RWPE2 (cell line): ENCODE measurements at regions not wholly inside any gene's neighbourhood (a gene's known extent, or its start where the extent isn't known, plus 50 kb on each side); places are given as distances from the start of the nearest gene placed in this dataset.

Experiments used
- ATAC-seq: fragments of 200-7000 bp; cut with Tn5 transposase; 3 replicates; pipeline ENCODE4 v1.9.1; 2021; ENCODE audit warnings: low read depth
- DNase-seq: peaks from one replicate; pipeline ENCODE4 v3.0.0-alpha.2; 2020; ENCODE audit warnings: low spot score
- H3K27ac ChIP-seq: fragments of 450-650 bp; 2 replicates; pipeline ENCODE4 v1.5.1; 2017; ENCODE audit warnings: mild to moderate bottlenecking; ENCODE audit not compliant: poor library complexity, severe bottlenecking
- H3K27me3 ChIP-seq: fragments of 250-450 bp; sonication (Bioruptor Pico); 2 replicates; pipeline ENCODE4 v1.5.1; 2021; ENCODE audit warnings: mild to moderate bottlenecking, moderate library complexity; ENCODE audit not compliant: insufficient read depth, poor library complexity, severe bottlenecking
- H3K36me3 ChIP-seq: fragments of 250-450 bp; sonication (Bioruptor Pico); 2 replicates; pipeline ENCODE4 v1.5.1; 2020; ENCODE audit warnings: low read depth, mild to moderate bottlenecking, moderate library complexity
- H3K4me1 ChIP-seq: fragments of 250-450 bp; sonication (Bioruptor Pico); 2 replicates; pipeline ENCODE4 v1.5.1; 2021; ENCODE audit warnings: mild to moderate bottlenecking, moderate library complexity; ENCODE audit not compliant: insufficient read depth, poor library complexity, severe bottlenecking
- H3K4me3 ChIP-seq: fragments of 250-450 bp; sonication (Bioruptor Pico); 2 replicates; pipeline ENCODE4 v1.5.1; 2021; ENCODE audit warnings: mild to moderate bottlenecking, moderate library complexity; ENCODE audit not compliant: severe bottlenecking
- H3K9me3 ChIP-seq: fragments of 250-450 bp; sonication (Bioruptor Pico); 2 replicates; pipeline ENCODE4 v1.5.1; 2021; ENCODE audit warnings: mild to moderate bottlenecking, moderate library complexity; ENCODE audit not compliant: severe bottlenecking
- CTCF ChIP-seq: fragments of 450-650 bp; IDR thresholded peaks from one replicate; pipeline ENCODE4 v1.5.1; 2017; ENCODE audit warnings: mild to moderate bottlenecking, moderate library complexity; ENCODE audit not compliant: poor library complexity, severe bottlenecking

DNA sequence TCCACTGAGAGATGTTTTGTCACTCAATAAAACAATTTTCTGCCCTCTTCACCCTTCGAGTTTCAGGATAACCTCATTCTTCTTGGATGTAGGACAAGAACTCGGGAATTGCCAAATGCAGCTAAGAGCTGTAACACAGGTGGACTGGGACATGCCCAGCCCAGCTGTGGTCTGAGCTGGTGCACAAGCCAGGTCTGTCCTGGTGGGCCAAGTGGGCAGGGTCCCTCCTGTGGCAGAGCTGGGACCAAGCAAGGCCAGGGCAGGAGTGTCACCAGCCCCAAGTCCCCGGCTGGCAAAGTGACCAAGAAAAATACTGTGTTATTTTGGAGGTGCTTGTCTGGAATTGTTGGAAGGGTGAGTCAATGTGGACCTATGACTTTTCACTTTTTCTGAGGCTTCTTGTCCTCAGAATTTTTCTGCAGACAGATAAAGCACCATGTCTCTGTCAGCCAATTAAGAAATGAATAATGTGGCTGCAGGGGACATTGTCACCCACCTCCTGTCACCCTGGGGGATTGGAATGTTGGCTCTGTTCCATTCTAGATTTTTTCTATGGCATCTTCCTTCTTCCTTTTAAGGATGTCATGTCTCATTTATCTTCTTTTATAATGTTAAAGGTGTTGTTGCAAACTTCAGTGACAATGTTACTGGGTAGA is 645.2 kb upstream of the EPHA6 start:
- DNase-seq = no peak
- ATAC-seq = no peak
- H3K27ac ChIP-seq = no peak overlapping the region
- H3K27me3 ChIP-seq = no peaks in the 10 kb centered on the region
- no peaks in the 10 kb centered on the region for H3K36me3 ChIP-seq
- TF ChIP-seq CTCF = no peak
- H3K4me3 ChIP-seq = no peak overlapping the region
- H3K4me1 ChIP-seq = no peaks in the 10 kb centered on the region
- no peaks in the 10 kb centered on the region for H3K9me3 ChIP-seq

DNA sequence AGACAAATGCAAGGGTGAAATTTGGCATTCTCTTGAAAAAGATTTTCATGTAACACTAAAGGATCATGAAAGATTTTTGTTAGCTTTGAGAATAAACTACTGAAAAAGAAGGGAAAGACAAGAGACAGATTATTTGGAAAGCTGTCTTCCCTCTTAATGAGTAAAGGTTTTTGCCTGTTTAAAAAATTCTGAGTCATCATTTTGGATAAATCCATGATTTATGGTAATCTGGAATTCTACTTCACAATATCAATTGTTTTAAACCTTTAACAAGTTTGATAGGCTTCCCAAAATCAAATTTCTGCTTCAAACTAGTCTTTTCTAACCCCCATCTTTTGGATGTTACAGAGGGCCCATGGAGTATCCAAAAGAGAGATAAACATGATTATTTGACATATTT is 641.5 kb upstream of the EPHA6 start:
- Histone ChIP-seq H3K27me3 (no peaks in the 10 kb centered on the region), H3K27ac (no peak overlapping the region), H3K4me1 (no peaks in the 10 kb centered on the region), H3K4me3 (no peak overlapping the region), H3K36me3 (no peaks in the 10 kb centered on the region), H3K9me3 (no peaks in the 10 kb centered on the region)
- TF ChIP-seq CTCF = no peak
- ATAC-seq (no peak), DNase-seq (no peak)

GRCh38 chr3:96175500-96175899 is 638.9 kb upstream of the EPHA6 start:
- Histone ChIP-seq H3K4me1 (no peaks in the 10 kb centered on the region), H3K36me3 (no peaks in the 10 kb centered on the region), H3K27ac (no peak overlapping the region), H3K4me3 (no peak overlapping the region), H3K27me3 (no peaks in the 10 kb centered on the region), H3K9me3 (no peaks in the 10 kb centered on the region)
- ATAC-seq = no peak
- no peak for DNase-seq
- no peak for TF ChIP-seq CTCF

GRCh38 chr3:96182756-96183155 is 631.6 kb upstream of the EPHA6 start:
- ATAC-seq (peak; percentile 36; the same call in 1 of the 3 replicates), DNase-seq (no peak)
- Histone ChIP-seq H3K36me3 (no peaks in the 10 kb centered on the region), H3K27me3 (no peaks in the 10 kb centered on the region), H3K4me1 (peaks cover 5% of the 10 kb centered on the region), H3K27ac (no peak overlapping the region), H3K9me3 (no peaks in the 10 kb centered on the region), H3K4me3 (no peak overlapping the region)
- TF ChIP-seq CTCF = no peak

GRCh38 chr3:96183871-96184270 is 630.5 kb upstream of the EPHA6 start:
- H3K27me3 ChIP-seq = no peaks in the 10 kb centered on the region
- no peaks in the 10 kb centered on the region for H3K9me3 ChIP-seq
- H3K4me1 ChIP-seq = peaks cover 5% of the 10 kb centered on the region
- no peak for DNase-seq
- no peak overlapping the region for H3K27ac ChIP-seq
- H3K36me3 ChIP-seq = no peaks in the 10 kb centered on the region
- ATAC-seq = no peak
- no peak for TF ChIP-seq CTCF
- no peak overlapping the region for H3K4me3 ChIP-seq
